HG02973 (cell line): ENCODE measurements at regions not wholly inside any gene's neighbourhood (a gene's known extent, or its start where the extent isn't known, plus 50 kb on each side); places are given as distances from the start of the nearest gene placed in this dataset.
"Not testable (repeated sequence)": the region's sequence is repeated elsewhere in the genome, so short reads cannot be mapped to it uniquely, and the experiment has no call there.

Source experiments
- ATAC-seq: cut with Tn5 transposase; IDR thresholded peaks from one replicate; pipeline ENCODE4 v1.9.1; 2021; ENCODE audit warnings: moderate library complexity; ENCODE audit not compliant: unreplicated experiment

DNA sequence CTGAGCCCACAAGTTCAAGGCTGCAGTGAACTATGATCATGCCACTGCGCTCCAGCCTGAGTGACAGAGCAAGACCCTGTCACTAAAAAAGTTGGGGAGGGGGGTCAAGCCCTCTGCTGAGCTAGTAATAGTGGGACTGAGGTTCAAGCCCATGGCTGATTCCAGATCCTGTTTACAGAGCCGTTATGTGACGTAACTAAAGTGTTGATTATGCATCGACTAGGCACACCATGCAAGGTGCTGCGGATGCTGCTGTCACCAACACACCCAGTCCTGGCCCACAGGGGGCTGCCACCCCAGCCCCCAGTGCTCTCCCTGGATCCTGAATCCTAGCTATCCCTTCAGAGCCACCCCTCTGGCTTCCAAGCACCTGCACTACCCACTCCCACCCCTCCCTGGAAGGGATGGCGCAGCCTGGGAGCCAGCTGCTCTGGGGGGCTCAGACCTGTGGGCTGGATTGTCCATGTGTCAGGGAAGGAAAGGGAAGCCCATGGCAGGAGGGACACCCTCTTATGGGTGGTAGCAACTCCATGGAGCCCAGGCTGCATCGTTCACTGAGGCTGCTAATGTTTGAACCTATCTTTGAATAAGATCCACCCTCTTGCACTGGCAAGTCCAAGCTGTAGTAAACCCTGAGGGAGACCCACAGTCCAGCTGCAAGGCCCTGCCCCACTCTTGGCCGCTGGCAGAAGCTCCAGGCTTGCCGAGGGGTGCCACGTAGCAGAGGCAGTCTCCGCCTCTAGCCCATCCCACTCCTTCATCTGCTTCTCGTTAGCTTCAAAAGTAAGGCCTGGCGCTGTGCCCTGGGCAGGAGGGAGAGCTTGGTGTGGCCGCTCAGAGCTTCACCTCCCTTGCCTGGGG is 95.0 kb downstream of the SNX5 start:
- no peak for ATAC-seq

DNA sequence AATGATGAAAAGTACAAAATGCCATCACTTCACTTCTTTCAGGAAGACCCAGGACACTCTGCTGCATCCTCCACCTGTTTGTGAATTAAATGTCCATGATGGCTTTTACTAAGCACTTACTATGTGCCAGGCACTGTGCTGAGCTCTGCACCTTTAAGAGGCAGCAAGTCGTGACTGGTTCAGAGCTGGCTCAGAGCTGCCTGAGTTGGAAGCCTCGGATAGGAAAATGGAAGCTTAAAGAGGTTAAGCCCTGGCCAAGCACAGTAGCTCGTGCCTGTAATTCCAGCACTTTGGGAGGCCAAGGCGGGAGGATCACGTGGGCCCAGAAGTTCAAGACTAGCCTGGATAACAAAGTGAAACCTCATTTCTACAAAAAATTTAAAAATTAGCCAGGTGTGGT is 95.6 kb downstream of the SNX5 start:
- ATAC-seq: no peak

DNA sequence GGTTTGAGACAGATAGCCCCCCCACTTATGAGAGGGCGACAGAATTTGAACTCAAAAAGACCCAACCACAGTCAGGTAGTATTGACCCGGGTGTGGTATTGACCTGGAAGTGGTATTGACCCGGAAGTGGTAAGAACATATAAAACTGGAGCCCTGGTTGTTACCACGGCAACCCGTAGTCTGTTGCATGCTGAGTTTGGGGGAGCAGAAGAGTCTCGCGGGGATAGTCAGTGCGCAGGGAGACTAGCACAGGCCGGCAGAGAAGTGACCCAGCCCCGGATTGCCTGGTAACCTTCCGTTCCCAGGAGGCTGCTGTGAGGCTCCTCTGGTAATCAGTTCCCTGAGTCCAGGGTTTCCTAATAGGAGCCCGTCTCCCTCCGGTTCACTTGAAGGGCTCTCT is 96.2 kb downstream of the SNX5 start:
- no peak for ATAC-seq

DNA sequence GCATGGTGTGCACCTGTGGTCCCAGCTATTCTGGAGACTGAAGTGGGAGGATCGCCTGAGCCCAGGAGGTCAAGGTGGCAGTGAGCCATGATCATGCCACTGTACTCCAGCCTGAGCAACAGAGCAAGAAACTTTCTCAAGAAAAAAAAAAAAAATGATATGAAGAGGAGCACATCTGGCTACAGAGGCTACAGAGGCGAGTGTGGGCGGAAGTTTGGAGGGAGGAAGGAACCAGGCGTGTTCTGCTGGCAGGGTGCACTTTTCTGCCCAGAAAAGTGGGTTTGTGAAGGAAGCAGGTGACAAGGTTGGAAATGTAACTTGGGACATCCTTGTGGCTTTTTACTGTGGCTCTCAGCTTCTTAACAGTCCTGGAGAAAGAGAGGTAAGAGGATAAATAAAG is 96.7 kb downstream of the SNX5 start:
- ATAC-seq: no peak

DNA sequence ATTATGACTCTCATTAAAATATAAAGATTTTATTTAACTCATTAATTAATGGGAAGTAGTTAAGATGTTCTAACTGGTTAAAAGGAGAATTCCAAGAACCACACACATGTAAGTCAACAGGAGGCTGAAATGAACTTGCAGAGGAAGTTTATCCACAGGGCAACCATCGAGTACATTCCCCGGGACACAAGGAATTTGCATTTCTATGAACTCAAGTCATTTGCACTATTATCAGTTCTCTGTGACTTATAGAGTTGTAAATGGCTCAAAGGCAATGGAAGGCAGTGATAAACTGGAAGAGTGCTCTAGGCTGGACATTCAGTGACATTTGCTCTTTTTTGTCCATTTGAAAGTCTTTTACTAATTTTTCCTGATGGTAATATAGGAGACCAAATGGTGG is 97.4 kb downstream of the SNX5 start:
- ATAC-seq: no peak

DNA sequence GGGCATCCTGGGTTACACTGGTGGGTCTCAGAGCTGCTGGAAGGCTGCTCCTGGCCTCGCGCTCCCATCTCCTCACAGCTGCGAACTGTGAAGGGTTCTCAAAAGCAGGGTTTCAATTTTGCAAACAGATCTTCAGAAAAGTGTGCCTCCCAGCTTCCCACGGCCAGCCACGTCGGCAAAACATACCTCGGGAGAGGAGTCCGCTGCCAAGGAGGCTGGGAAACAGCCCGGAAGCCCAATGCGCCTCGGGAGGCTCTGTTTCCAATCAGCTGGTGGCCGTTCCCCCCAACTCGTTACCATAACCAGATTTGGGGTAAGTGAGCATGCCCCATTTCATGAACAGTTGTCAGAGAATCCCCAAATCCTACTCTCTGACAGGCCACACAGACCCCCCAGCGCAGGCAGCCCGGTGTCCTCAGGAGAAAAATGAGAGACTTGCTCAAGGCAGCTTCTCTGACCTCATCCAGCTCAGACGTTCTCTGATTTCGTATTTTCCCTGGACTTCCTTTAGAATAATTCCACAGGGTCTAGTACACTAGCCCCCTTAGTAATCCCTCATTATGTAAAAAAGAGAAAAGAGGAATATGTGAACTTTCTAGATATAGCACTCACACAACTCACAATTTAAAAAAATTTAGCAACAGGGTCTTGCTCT is 98.4 kb downstream of the SNX5 start:
- ATAC-seq: no peak

DNA sequence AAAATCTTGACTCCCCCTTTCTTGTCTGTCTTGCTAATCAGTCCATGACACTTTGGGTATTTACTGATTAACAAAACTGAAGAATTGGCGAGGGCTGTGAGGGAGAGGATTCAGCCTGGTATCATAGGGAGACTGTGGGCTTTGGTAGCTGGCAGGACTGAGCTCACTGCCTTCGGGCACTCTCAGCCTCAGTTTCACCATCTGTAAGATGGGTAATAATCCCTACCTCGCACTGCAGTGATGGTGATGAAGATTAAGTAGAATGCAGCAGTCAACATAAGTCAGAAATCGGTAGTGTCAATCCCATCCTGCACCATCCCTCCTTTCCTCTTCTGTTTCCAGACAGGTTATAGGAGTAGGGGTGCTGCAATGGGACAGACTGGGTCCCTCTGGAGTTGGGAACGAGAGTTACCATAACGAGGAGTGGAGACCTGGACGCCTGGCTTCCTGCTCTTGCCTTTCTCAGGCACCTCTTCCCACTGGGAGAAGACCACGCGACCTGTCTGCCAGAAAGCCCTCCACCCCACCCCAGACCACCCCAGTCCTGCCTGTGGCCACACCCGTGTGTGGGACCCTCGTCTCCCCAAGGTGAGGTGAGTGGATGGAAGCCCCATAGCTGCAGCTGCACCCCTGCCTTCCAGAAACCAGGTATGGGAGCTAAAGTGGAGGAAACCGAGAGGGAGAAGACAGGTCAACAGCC is 99.1 kb downstream of the SNX5 start:
- no peak for ATAC-seq

DNA sequence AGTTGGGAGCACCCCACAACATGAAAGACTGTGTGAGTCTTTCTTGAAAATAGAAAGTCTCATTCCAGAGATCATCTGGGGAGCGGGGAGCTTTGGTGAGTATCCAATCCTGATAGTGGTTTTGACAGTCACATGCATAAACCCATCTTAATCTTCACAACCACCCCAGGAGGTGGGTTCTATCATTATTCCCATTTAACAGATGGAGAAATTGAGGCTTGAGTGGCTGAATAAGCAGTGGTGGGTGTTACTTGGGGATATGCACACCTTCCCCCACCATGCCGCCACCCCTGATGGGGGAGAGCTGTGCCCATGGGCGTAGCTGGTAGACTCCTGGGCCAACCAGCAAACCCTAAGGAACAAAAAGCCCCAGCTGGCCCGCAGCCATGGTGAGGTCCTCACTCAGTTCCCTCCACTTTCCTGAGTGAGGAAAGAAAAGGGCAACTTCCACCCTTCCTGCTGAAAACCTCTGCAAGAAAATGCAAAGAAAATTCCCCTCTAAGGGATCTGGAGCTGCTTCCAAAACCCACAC is 99.8 kb downstream of the SNX5 start:
- no peak for ATAC-seq

DNA sequence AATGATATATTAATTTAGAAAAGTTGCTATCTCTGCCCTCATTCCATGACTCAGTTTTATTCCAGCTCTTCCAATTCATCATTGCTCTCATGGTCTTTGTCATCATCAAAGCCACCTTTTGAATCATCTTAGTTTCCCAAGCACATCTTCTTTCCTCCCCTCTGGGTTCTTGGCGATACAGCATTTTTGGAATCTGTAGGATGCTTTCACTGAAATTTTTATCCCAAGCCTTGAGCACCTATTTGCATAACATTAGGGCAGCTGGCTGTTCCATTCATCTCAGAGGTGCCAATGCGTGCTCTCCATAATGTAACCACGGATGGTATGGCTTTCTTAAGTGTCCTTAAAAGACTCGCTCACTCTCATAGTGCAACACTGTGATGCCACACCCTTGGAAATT is 100.4 kb downstream of the SNX5 start:
- no peak for ATAC-seq

DNA sequence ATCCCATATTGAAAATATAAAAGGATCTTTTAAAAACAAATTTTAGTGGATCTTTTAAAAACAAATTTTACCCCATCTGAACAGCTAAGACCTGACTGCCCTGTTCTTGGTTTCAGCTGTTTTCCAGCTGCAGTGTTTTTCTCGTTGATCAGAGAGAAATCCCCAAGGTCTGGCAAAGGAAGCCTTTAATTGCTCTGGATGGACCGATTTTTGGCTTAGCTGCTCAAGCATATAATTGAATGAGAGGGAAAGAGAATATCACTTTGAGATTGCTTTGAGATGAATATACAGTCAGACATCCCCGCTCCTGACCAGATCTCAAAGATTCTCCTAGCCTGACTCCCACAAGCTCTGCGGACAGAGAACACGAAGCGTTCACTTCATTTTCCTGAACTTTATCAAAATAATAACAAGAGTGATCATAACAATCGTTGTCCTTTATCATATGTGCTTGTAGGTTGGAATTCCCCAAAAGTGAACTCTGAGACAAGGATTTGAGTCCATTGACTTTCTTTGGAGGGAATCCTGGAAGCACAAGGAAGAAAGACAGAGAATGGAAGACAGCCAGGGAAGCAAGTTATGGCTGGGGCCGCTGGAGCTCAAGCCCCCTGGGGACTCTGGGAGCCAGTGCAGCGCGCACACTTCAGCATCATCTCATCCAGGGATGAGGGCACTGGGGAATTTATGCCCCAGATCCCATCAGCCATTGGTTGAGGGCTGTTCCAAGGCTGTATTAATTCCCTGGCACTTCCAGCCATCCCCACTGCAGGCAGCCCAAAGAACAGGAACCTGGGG is 101.3 kb downstream of the SNX5 start:
- ATAC-seq: no peak

DNA sequence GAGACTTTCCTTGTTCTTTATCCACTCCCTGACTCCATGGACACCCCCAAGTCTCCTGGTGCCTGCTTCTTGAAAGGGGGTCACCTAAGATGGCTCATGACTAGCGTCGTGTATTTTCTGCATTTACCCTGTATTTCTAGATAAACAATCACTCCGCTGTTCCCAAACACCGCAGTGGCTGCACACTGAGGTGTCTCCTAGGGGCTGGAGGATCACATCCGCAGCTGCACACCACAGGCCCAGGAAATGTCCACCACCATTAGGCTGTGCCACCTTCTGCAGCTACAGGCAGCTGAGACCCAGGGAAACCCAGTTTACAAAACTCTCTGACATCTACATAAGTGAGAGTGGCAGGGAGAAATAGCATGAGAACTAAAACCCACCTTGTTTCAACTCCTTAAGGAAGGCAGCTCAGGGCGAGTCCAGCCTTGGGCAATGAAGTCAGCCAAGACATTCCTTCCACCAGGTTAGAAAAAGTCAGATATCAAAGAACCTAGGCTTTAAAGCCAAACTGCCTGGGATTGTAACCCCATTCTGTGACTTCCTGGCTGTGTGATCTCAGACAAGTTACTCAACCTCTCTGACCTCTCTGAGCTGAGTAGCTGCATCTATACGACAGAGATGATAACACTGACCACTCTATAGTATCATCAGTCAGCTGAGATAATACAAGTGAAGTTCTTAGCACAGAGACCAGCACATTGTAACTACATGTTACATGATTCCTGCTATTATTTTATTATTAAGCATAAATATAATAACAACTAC is 102.2 kb downstream of the SNX5 start:
- no peak for ATAC-seq

DNA sequence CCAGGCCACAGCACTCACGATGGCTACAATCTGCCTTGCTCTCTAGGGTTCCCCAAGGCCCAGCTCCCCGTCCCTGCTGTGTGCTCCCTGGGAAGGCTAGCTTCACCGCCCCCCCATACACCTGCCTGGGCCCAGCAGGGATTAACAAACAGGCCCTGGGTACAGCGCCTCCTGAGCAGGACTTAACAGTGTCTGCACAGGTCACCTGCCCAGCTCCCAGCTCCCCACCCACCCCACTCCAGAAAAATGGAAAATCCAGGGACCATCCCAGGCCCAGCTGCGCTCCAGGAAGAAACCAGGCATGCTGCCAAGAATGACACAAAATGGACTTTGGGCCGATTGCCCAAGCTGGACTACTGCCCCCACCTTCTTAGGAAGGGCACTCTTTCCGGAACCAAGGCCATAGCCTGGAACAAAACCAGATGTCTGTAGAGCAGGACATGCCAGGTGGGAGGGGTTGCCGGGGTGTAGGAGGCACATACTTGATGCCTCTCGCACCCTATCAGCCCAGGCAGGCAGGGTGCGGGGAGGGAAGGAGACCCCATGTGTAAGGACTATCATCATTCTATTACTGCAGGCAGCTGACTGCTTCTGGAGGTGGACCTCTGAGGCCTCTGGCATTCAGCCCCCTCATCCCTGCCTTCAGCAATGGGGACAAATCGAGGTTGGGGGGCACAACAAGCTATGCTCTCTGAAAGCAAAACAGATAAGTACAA is 104.9 kb downstream of the SNX5 start:
- ATAC-seq: no peak

DNA sequence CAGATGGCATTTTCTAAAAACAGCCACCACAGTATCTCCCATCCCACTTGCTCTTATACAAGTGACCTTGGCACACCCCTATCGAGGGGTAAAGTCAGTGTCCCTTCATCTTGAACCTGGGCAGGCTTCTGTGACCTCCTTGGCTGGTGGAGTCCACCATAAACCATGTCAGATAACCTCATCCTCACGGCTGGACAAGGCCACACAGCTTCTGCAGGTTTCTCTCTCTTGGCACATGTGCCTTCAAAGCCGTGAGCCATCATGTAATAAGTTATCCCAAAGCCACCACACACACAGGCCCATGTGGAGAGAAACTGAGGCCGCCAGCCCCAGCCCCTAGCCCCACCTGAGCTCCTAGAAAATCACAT is 105.4 kb downstream of the SNX5 start:
- ATAC-seq: no peak

DNA sequence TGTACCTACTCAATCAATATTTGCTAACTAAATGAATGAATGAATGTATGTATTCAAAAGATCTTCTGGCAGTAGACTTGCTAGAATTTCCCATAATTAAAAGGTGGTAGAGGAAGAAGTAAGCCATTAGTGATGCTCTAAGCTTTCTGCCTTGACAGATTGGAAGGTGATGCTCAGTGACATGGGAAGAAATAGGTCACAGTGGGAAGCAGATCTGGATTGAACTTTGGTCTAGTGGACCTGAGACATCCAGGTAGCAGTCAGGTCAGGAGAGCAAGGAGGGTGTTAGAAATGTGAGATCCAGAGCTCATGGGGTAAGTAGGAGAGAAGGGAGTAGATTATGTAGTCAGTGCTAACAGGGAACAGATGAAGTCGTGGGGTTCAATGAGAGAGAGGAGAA is 106.4 kb downstream of the SNX5 start:
- no peak for ATAC-seq

DNA sequence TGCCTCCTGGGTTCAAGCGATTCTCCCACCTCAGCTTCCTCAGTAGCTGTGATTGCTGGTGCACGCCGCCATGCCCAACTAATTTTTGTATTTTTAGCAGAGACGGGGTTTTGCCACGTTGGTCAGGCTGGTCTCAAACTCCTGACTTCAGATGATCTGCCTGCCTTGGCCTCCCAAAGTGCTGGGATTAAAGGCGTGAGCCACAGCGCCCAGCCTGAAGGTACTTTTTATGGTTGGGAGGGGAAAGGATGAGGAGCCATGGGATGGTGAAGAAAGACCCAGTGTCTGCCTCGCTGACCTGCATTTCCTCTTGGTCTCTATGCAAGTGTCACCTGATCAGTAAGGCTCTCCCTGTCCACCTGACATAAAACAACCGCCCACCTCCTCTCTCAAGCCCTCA is 107.0 kb downstream of the SNX5 start:
- not testable (repeated sequence) for ATAC-seq

DNA sequence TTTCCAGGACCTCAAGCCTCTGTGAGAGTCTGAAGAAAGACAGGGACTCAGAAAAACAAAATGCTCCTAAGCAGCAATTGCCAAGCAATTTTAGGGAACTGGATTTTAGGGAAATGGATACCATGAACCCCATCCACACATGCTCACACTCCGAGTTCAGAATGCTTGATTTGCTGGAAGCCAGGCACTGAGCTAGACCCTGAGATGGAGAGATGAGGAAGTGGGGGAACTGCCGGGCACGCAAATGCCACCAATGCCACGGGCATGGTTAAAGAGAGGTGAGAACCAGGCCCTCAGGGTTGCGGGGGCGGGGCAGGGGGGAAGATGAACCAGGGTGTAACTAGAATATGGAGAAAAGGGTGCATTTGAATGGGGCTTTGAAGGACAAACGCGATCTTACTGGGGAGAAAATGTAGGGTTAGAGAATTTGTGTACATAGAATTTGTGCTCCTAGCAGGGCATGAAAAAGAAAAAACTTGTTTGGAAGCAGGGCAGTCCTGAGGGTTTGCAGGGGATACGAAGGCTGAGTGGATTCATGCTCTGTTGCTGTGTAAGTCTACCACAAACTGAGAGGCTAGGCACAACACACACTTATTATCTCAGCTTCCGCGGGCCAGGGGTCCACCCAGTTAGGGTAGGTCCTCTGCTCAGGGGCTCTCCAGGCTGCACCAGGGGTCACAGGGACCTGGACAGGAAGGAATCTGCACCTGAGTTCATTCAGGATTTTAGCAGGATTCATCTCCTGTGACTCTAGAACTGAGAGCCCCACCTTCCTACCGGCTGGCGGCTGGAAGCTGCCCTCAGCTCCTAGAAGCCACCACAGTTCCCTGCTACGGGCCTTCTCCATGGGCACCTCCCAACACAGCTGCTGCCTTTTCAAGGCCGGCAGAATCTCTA is 108.0 kb downstream of the SNX5 start:
- no peak for ATAC-seq

DNA sequence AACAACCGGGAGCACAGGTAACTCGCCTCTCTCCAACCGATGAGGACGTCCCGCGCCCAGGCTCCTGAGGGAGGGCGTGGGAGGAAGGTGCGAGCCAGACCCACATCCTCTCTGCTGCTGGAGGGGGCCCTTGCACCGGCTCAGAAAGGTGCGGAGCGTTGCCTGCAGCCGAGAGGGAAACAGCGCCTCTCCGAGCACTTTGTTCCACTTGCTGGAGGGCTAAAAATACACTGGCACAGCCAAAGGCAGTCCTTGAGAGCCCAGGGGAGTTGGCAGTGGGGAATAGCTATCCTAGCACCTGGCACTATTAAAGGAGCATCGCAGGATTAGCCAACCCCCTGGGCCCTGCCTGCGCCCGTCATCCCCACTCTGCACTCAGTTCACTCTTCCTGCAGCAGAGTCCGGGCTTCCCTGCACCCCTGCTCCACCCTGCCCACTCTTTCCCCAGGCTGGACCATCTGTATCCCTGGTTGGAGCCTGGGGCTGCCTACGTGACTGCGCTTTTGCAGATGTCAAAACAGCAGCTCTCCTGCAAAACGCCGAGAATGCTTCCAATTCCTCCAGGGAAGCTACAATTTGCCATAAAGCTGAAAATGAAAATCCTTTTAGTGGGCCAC is 108.9 kb downstream of the SNX5 start:
- ATAC-seq: no peak

DNA sequence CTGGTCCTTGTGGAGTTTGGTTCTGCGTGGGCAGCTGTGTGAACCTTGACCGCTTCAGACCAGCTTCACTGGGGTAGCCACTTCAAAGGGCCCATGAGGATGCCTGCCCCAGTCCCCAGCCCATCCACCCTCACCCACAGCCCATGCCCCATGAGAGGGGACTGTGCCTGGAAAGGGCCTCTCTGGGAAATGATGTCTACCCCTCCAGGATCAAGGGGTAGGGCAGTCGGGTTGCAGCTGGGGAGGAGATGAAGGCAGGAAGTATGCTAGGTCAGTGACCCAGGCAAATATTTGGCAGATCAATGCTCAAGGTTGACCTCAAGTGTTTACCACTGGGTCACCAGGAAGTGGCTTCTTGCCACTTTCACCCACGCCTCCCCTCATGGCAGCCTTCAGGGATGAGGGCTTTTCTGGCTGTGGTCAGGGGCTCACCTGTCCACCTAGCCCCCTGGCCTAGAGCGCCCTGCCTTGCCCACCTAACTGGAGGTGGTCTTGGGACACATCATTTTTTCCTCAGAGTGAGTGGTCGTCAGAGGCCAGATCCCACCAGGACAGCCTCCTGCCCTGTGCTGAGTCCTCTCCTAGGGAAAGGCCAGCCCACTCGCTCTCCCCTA is 109.5 kb downstream of the SNX5 start:
- no peak for ATAC-seq
